ENCODE measurements at regions not wholly inside any gene's neighbourhood (a gene's known extent, or its start where the extent isn't known, plus 50 kb on each side); places are given as distances from the start of the nearest gene placed in this dataset.
"Not testable (repeated sequence)": the region's sequence is repeated elsewhere in the genome, so short reads cannot be mapped to it uniquely, and the experiment has no call there.

DNA sequence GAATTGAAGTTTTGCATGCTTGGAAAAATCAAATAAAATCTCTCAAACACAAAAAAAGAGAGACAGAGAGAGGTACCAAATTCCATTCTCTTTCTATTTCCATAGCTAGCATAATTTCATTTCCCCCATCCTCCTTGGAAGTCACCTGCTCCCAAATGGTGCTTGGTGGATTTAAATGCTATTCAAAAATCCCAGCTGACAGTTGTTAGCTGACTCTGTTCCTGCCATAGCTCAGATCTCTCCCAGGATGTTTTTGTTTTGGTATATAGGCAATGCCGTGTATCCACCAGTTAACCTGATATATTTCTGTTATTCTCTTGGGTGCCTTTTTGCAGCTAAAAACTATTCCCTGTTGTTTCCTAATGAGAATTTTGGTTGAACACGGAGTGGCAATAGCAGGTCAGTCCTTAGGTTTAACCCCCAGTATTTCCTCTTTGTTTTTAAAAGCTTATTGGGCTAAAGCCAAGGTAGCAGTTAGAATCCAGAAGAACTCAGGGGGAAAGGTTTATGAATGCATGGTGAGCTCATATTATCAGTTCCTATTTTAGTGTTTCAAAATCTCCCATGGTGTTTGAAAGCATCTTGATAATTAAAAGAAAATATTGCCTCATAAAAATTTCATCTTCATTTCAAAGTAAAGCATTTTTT lies 240.0 kb upstream of the GBE1 start:
- no peak for DNase-seq

DNA sequence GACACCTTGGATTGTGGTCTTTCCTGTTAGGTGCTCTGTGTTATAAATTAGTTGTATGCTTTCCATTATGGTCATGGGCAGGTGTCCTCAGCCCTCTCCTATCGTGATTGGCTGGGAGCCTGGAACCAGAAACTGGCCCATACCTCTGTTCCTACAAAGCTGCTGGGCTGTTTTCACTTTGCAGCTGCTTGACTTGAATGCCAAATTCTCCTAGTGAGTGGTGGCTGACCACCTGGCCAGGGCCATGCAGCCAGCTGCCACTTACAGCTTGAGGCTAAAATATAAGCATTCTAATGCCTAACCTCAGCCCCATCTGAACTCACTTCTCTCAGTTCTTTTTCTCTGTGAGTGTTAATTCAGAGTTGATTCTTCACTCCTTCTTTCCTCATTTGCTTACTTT lies 239.3 kb upstream of the GBE1 start:
- no peak for DNase-seq

DNA sequence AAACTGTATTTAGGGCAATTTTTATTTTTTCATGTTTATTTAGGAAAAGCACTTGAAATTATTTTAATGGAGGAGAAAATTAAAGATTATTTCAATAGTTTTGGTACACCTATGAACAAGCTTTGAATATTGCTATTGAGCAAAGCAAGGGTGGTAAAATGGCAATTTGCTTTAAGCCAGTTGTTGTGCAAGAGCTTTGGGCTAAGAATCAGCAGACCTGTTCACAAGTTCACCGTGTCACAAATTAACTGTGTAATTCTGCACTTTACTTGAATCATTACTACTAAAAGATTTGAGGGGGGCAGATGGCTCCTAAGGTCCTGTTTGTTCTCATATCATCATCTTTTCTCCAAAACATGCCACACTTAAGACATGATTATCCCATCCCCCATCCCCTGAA lies 238.9 kb upstream of the GBE1 start:
- DNase-seq: no peak

DNA sequence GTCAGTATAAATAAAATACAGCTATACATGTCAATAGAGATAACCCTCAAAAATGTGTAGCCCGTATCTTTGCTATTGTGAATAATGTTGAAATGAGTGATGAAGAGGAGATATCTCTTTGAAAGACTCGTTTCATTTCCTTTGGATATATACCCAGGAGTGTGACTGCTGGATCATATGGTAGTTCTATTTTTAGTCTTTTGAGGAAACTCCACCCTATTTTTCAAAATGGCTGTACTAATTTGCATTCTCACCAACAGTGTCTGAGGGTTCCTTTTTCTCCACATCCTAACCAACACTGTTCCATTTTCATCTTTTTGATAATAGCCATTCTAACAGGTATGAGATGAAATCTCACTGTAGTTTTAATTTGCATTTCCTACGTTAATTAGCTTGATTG lies 237.5 kb upstream of the GBE1 start:
- DNase-seq: no peak

DNA sequence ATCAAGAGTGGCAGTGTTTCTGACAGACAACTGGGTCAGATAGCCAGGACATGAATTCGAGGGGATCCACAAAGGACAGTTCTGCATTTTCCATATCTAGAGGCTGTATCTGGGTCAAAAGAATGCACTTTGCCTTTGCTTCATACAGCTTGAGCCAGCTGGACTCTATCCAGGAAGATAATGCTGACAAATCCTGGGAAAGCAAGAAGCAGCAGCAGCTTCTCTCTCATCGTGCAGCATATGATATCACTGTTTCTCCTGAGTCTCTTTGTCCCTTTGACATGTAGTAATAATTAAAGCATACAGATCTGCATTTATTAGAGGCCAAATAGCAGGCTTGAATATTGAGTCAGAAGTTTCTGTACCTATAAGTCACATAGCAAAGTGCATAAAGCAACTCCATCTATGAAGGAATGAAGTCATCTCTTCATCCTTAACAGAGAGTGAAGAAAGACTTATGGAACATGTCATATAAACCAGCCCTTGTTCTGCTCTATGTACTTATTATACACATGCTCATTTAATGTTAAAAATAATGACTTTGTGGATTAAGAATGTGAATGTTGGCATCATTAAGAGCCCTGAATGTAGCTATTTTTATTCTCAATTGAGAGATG lies 236.8 kb upstream of the GBE1 start:
- DNase-seq: no peak

DNA sequence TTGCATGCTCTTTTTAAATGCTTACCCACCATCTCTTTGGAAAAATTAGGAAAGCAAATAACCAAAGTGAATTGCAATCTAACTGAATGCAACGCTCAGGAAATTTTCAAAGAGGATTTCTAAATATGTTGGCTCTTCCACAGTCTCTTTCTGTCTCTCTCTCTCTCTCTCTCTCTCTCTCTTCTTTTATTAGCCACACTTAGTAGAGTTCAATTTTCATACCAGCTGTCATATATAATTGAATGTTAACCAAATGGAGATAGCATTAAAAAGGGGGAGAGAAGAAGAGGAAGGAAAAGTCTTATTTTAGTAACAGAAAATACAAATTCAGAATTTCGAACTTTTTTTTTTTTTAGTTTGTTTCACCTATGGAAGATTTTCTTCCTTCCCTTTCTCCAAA lies 235.9 kb upstream of the GBE1 start:
- DNase-seq: no peak

DNA sequence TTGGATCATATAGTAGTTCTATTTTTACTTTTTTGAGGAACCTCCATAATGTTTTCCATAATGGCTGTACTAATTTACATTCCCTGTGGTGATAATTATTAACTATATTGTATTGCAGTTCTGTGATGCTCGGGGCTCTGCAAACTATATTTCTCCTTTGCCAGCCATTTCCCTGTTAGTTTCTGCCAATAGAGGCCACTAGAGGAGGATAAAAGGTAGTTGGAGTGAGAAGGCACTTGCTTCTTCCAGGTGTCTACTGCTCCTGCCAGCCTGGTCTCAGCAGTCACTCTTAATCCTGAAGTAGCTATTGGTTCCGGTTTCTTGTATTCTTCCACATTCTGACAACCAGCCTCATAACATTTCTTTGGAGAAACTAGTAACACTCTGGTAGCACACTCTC lies 233.9 kb upstream of the GBE1 start:
- DNase-seq: no peak

DNA sequence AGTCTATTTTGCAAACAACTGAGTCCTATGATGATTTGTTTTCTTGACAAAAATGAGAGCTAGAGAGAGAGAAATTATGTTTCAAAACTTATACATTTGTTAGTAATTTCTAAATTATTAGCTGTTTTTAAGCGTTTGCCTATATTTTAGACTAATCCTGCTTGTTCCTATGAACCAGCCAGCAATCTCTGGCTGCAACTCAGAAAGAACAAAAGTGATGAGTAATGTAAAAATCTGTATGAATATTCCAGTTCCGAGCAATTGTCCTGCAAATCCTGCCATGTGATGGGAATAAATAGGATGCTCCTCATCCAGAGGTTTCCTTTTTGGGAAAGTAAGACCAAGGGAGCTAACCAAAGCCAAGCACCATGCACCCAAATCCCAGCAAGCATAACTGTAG lies 228.3 kb upstream of the GBE1 start:
- no peak for DNase-seq

DNA sequence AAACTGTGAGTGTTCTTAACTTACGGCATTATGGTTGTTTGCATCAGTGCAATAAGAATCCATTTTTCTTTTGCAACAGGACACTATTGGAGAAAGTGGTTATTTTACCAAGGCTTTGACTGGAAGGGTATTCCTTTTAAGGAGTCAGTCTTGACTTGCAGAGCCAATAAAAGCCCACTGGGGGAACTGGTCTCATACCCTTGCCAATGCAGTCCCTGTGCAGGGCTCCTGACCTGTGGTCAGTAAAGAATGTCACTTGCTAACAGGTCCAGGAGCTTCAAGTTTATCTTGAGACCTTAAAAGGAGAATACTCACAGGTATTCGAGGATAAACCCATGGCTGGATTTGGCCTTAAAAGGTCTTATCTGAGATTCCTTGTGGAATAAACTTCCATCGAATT lies 227.8 kb upstream of the GBE1 start:
- DNase-seq: no peak

DNA sequence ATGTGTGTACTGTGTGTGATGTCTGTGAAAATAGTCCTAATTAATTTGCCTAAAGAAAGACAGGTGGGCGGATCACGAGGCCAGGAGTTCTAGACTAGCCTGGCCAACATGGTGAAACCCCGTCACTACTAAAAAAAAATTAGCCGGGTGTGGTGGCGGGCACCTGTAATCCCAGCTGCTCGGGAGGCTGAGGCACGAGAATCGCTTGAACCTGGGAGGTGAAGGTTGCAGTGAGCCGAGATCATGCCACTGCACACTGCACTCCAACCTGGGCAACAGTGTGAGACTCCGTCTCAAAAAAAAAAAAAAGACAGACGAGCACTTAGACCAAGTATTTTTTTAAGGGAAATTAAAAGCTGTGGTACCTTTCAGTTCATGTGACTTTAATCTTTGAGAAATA lies 226.0 kb upstream of the GBE1 start:
- not testable (repeated sequence) for DNase-seq

DNA sequence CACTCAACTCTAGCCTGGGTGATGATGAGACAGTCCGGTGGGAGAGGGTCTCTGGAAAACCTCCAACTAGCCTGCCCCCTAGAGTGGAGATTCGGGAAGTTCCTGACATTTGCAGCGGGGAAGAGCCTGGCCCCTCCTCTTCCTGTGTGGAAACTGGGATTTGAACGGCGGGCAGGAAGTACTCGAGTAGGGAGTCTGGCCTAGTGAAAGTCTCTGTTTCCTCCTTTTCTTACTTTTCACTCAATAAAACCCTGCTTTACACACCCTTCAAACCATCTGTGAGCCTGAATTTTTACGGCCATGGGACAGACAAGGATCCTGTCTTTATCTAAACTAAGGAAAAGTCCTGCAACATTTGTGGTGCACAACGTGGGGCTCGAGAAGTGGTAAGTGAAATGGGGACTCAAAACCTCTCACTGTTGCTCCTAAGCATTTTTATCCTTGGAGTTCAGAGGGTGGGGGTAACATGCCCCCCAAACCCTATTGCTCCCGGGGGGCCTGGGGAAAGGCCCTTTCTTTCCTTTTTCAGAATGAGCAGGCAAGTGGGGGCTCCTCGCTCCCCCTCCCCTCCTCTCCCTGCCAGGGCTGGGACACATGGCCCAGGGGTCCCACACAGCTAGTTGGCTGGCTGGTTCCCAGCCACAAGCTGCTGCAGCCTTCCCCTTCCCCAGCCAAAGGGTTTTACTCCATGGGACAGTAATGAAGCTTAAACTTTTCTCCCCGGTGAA lies 224.7 kb upstream of the GBE1 start:
- no peak for DNase-seq

DNA sequence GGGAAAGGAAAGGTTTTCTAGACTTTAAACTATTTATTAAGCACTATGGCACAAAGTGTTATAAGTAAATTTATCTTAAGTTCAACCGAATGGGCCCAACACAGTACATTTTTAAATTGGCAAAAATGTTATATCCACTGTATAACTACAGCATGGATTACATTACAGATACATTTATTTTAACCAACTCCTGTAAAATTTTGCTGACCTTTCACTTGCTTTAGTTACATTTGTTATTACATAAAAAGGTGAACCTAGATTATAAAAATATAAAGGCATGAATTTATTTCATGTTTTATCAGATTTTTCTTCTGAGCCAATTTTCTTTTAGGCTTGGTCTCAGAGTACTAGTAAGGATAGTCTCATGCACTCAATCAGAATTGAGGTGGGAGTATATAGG lies 221.9 kb upstream of the GBE1 start:
- DNase-seq: no peak

DNA sequence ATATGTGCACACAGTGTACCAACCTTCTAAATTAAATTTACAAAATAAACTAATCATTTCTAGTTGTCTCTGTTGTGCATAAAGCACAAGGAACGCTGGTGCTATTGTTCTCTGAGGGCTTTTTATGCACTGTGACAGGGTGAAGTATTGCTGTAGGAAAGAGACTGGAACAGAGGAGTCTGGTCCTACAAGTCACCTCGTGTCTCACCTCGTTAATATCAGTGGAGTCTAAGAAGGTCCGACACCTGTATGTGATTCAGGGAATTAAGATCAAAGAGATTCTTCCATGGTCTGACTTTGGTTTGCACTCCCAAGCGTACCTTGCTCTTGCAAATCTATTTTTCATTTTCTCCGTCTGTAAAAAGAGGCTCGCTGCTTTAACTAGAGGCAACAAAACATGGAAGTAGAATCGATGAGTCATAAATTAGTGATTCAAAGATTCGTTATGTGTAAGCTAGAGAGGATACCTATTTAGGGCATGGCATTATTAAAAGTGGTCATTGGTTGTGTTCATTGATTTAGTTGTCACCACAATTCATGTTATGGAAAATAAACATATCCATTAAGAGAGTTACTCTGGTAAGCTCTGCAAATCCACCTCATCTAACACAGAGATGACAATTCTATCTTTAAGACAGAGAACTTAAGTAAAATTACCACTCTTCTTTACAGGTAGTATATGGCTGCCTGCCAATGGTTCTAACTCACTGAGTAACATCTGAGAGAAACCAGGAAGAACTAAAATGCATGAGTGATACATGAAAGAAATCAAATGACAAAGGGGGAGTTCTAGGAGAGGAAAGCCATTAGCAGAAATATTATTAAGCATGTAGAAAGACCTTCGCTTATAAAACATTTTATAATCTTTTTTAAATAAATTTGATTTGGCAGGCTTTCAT lies 219.4 kb upstream of the GBE1 start:
- DNase-seq: no peak

DNA sequence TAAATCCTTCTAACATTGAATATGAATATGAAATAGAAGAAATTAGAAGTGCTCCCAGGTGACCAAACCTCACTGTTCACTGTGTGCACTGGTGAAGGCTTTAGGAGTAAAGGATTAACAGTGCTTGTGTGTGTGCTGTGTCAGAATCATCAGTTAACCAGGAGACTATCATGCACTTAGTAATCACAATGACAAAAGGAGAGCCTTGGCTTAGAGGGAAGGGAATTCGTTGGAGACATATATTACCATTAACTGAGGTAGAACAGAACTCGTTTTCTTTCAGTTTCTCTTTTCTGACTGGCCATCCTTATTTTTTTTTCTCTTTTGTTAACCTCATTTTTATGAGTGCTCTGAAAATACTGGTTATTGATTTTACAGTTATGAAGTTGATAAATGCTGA lies 213.3 kb upstream of the GBE1 start:
- DNase-seq: no peak

DNA sequence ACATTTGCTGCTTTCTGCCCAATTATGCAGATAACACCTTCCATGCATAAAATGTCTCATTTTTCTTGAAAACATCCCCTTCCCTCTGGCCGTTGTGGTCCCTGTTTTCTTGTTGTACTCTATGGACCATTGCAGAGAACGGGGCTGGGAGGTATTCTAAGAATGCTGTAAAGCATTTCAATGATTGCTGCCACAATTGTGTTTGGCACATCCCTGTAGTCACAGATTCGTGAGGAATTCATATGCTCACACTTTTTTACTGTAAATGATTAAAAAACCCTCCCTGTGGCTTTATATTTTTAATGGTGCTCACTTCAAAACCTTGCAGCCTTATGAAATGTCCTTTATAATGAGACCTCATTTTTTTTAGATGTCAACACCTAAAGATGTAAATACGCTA lies 207.2 kb upstream of the GBE1 start:
- no peak for DNase-seq

DNA sequence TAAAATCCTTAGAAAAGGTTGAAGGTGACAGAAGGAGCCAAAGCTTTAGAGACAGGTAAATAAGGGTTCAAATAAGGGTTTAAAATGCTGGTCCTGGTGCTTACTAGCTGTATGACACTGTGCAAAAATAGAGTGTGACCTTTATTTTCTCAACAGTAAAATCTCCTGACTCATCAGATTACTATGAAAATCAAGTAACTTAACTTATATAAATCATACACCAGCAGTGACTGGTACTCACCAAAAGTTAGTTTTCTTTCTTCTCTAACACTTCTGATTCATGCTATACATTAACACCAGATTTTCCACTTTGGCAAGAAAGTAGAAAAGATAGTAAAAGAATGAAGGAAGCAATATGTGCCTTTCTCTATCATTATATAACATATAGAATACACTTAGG lies 205.9 kb upstream of the GBE1 start:
- DNase-seq: no peak

DNA sequence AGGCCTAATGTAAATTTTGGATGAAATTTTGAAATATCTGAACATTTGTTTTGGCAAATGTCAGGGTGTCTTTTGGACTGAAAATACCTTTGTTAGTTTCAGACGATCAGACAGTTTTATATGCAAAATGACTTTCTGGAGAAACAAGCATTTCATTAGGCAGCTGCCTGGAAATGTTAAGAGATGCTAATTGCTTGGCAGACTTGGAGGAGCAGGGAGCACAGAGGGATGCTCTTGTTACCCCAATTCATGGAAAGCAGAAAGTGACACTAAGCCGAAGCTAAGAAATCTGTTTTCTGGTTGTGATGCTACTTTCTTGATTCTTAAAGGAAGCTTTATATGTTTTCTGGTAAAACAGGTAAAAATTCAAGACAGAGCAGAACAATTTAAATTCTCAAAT lies 204.3 kb upstream of the GBE1 start:
- DNase-seq: no peak

DNA sequence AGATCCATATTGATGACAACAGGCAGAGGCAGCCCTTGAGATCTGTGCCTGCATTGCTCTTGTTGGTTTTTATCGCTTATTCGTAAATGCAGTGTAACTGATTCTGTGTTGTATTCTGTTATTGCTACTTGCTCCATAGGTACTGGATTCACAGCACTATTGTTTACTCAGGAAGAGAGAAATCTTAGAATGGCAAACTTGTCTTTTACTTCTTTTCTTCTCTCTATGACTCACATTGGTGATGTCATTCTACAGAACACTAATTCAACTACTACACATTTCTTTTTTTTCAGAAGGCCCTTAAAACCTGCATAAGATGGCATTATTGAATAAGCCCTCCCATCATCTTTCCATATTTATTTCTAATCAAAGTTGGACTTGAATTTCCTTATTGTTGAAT lies 201.0 kb upstream of the GBE1 start:
- DNase-seq: no peak

DNA sequence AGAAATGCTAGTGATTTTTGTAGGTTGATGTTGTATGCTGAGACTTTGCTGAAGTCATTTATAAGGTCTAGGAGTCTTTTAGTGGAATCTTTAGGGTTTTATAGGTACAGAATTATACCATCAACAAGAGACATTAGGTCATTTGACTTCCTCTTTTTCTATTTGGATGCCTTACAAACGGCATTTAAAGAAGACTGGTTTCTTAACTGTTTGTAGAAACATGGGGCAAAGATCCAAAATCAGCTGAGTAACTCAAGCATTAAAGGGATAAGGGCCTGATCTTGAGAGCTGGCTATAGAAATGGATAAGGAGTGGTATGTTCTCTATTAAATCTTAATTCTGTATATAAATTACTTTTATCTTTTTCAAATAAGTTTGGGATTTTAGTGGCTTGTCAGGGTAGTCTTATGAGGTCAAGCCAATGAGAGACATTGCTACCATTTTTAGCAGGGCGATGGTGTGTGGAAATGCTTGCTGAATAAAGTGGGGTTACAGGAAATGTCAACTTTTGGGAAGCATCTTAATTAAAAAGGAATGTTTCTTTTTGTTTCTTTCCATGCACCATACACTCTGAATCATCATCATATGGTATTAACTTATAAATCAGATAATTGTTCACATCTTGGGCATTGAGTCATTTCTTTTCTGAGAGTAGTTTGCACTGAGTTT lies 197.7 kb upstream of the GBE1 start:
- DNase-seq: no peak

DNA sequence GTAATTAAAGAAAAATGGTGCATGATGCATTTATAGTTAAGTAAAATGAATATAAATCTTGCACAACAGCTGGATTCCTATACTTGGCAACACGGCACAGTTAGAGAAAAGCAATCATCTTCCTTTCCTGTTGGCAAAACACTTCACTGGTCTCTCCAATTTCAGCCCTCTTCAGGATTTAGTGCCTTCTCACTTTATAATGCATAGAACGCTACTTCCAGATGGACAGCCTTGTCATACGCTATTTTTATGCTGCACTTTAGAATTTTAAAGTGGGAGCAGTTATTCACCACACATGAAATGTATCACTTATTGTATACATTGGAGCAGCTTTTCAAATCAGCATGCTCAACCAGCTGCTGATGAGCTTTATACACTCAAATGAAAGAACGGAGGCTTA lies 194.4 kb upstream of the GBE1 start:
- no peak for DNase-seq

DNA sequence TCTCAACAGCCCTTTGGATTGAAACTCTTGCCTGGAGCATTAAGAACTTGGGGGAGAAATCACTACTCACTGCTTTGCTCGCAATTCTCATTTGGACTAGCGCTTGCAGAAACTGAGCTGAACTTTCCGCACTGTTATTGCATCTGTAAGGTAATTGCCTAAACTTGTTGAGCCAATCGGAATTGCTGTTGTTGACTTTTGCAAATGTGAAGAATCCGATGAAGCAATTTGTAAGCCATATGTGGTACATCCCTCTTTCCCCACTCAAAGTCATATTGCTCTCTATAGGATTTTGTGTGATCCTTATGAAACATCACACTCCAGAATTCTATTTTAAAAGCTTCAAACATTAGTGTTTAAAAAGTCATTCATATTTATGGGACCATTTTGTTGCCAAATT lies 191.7 kb upstream of the GBE1 start:
- no peak for DNase-seq

DNA sequence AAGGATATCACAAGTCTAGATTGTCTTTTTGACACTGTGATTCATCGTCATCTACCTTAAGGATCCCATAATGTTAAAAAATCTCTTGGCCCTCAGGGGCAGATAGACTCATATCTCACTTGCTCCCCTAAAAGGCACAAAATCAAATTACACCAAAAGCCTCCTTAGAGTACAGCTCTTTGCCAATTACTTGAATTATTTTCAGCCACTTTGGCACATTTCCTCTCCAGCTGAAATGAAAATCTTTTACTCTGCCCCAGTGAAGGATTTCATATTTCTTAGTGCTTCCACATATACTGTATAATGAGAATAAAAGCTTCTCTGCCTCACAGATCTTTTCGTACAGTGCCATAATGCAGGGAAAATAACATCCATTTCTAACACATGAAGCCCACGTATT lies 190.7 kb upstream of the GBE1 start:
- DNase-seq: no peak

DNA sequence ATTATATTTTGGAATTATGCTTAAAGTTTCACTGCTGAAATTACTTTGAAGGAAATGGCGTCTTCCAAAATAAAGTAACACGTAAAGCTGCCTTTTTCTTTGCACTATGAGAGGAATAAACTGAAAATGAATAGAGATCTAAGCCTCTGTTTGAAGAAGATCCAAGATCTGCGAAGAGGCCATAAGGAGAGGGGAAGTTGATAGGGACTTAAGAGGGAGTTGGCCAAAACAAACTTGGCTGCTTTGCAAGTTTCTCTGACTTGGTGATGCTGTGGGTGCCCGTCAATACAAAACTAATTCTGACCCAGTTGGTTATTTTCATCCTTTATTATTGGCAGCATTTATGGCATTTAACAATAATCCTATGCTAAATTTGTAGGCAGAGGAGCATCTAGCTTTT lies 190.2 kb upstream of the GBE1 start:
- no peak for DNase-seq

All from T-helper 2 cell (primary cell).